ENCODE measurements at regions not wholly inside any gene's neighbourhood (a gene's known extent, or its start where the extent isn't known, plus 50 kb on each side); places are given as distances from the start of the nearest gene placed in this dataset.
"Not testable (repeated sequence)": the region's sequence is repeated elsewhere in the genome, so short reads cannot be mapped to it uniquely, and the experiment has no call there.

DNA sequence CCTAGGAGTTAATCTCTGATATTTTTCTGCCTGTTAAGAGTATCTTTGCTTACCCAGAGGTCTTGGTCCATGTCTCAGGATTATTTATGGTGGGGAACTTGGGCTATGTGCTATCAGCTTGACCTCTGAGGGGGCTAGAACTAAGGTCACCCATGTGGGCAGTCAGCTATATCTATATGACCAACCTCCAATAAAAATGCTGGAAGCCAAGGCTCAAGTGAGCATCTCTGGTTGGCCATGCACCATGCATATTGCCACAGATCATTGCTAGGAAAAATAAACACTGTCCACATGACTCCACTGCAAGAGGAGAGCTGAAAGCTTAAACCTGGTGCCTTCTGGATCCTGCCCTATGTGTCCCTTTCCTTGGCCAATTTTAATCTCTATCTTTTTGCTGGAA, 196.5 kb upstream of the SLC7A11 start:
- DNase-seq (ENCODE audit: low read depth): no peak

DNA sequence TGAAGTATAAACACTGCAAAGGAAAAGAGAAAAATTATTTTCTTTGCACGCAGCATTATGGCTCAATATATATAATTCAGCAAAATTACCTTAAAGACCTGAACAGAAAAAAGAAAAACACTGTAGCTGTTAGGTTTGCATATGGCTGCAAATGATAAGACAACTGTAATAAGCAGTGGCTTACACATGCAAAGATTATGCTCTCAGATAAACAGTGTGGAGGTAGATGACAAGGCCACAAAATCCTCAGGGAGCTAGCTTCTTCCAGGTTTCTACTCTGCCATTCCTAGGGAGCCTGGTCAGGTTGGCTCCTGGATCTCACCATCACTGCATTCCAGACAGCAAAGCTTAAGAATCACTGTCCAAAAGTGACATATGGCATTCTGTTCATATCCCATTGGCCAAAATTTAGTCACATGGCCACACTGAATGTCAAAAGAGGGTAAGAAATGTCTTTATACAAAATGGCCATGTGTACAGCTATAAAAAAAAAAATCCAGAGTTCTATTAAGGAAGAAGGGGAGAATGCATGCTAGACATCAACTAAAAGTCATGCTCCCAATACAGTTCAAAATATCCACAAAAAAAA, 195.2 kb upstream of the SLC7A11 start:
- no peak for DNase-seq (ENCODE audit: low read depth)

DNA sequence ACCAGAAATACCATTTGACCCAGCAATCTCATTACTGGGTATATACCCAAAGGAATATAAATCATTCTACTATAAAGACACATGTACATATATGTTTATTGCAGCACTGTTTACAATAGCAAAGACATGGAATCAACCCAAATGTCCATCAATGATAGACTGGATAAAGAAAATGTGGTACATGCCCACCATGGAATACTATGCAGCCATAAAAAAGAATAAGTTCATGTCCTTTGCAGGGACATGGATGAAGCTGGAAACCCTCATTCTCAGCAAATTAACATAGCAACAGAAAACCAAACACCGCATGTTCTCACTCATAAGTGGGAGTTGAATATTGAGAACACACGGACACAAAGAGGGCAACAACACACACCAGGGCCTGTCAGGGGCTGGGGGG, 193.6 kb upstream of the SLC7A11 start:
- not testable (repeated sequence) for DNase-seq (ENCODE audit: low read depth)

DNA sequence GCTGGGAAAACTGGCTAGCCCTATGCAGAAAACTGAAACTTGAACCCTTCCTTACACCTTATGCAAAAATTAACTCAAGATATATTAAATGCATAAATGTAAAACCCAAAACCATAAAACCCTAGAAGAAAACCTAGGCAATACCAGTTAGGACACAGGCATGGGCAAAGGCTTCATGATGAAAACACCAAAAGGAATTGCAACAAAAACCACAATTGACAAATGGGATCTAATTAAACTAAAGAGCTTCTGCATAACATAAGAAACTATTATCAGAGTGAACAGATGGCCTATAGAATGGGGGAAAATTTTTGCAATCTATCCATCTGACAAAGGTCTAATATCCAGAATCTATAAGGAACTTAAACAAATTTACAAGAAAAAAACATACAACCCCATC, 192.9 kb upstream of the SLC7A11 start:
- DNase-seq (ENCODE audit: low read depth): not testable (repeated sequence)

DNA sequence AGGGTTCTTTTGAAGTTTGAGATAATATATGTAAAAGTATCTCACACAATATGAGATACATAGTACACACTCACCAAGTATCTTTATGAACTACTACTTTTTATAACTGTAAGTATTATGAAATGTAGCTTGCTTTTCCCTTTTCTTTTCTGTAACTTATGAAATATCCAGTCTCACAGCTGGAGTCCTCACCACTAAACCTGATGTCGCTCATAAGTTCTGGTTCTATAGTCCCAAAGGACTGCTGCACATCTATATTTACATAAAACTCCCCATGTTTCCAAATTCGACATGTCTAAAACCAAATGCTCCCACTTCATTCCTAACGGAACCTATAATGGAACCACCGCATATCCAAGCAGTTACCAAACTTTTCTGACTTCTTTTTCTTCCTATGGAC, 186.5 kb upstream of the SLC7A11 start:
- DNase-seq (ENCODE audit: low read depth): no peak

DNA sequence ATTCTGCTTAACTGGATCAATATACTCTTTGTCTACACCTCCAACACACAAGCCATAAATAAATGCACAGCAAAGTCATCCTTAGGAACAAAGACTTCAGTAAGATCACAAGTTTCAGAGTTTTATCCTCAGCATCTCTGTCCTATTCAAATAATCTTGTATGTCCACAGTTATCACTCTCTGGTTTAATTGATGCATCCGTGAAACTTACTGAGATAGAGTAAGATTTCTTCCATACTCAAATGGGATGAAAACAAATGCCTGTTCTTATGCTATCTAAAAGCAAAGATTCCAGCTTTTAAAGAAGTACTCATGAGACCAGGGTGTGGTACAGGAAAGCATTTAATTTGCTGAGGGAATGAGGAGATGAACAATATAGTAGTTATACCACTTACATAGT, 184.6 kb upstream of the SLC7A11 start:
- DNase-seq (ENCODE audit: low read depth): no peak

DNA sequence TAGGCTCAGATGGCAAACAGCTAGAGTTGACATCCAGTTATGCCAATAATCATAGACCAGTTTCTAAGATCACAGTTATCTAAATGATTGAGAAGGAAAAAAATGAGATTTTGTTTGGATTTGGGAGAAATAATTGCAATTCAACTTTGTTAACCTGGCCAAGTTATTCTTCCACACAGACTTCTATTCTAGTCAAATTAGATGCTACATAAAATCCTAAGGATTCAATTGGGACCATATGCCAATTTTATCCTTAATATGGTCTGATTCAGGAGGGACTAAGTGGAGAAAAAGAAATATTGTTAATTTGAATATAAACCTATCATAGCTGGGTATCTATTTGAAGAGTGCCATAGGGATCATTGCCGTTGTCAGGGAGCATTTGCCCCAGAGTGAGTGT, 178.3 kb upstream of the SLC7A11 start:
- DNase-seq (ENCODE audit: low read depth): no peak

DNA sequence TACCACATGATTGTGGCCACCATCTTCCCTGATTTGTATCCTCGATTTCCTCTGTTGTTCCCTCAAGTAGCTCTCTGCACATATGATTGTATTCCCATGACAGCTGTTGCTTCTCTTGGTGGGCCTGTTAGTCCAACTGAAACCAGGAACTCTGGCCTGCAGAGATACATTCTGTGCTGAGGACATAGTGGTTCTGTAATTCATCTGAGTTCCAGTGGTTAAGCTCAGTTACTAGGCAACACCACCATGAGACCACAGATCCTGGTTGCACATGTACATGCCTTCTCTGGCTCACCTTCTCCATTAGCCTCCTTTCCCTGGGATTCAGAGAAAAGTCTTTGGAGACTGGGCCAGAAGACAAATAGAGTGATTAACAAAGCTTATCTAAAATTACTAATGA, 172.1 kb upstream of the SLC7A11 start:
- DNase-seq (ENCODE audit: low read depth): no peak

DNA sequence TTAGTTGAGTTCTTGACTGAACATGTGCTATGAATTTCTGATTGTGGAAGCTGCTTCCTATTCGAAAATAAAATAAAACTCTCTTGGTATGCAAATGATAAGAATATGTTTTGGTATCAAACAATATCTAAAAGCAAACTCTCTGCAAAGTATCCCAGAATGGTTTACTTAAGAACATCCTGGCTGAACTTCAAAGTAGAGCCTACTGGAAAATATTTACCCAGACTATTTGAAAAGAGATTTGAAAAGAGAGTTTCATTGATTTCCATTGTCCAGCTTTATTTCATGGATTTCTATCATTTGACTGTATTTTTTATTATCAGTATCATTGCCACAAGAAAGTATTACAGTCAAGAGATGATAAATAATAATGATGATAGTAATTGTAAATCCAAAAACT, 171.1 kb upstream of the SLC7A11 start:
- no peak for DNase-seq (ENCODE audit: low read depth)

DNA sequence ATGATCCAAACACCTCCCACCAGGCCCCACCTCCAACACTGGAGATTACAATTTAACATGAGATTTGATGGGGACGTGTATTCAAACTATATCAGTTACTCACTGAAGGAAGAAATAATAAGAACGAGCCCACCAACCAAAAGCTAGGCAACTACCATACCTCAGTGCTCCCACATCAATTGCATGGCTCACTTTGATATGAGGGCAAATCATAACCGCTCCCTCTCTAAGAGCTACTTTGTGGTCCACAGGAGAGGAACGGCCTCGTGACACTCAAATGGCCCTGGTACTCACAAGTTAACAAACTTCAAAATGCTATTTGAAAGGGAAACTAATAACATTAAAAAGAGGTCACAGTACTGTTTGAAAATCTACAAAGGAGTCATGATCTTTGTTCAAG, 170.7 kb upstream of the SLC7A11 start:
- DNase-seq (ENCODE audit: low read depth): no peak

DNA sequence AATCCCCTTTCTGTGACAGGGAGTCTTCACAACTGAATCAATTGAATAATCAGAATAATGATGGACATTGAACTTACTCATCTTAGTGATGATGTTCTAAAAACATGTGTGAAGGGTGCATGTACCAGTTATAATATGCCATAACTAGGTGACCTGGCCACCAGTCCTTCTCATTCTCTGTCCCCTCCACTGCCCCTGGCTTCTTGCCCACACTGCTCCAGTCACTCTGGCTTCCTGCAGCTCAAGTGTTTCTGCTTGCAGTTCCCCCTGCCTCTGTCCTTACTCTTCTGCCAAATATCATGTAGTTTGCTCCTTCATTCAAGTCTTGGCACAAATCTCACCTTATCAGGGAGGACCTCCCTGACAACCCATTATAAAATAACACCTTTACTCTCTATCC, 168.1 kb upstream of the SLC7A11 start:
- DNase-seq (ENCODE audit: low read depth): no peak

DNA sequence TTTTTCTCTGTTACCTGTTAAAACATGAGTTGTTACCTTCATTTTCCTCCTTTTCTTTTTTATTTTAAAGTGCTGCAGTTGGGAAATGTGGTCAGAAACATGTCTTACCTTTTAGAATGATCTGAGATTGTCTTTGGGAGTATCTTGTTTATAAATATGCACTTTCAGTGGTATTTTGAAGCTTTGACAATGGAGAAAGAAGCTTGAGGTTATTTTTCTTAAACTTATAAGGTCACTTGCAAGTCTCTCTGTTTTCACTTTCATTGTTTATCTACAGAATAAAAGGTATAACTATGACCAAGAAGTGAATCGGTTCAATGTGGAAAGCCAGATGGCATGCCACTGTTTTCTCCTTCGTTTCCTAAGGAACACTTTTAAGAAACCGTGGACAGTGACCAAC, 167.5 kb upstream of the SLC7A11 start:
- no peak for DNase-seq (ENCODE audit: low read depth)

DNA sequence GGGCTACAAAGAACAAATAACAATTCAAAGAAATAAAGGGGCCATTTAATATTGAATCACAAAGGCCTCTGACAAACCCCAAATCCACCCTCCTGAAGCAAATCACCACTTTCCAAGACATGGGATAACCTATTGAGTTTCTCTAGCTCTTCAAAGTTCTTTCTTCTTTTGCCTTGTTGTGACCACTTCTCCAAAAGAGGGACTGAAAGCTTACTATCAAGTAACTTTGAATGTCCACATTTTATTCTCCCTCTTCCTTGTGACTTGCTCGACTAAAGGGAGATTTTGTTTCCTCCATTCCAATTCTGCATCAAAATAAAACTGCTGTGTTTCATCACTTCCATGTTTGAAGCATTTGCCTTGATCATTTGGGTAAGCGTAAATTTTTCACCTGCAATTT, 166.6 kb upstream of the SLC7A11 start:
- no peak for DNase-seq (ENCODE audit: low read depth)

DNA sequence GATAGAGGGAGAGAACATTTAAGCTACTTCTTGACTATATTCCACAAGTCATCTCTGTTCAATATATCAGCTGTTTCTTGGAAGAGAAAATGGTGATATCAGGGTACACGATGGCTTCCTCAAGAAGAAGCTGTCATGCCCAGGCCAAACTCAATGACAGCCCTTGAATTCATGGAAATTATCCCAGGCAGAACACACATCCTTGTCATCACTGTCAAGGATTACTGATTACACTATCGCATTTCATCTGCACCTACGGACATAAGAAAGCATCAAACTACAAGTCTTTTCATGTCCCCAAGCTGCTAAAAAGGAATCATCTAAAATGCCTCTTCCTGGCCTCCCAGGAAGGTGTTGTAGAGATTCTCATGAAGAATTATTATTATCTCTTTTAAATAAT, 165.2 kb upstream of the SLC7A11 start:
- no peak for DNase-seq (ENCODE audit: low read depth)

DNA sequence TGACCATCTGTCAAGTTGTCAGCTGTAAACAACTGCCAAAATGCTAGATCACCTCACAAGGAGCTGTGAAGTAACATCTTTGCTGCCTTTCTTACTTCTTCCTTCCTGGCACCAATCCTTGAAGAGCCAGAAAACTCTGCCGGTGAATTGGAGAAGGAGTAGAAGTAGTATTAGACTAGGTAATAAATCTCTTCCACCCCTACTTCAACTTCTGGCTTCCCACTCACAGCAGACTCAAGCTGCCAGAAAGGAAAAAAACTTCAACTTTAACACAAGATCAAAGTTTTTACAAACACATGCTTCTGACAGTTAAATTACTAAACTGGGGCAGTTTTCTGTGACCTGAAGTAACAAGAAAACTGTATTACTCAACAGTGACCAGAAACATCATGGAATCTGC, 164.7 kb upstream of the SLC7A11 start:
- DNase-seq (ENCODE audit: low read depth): no peak

DNA sequence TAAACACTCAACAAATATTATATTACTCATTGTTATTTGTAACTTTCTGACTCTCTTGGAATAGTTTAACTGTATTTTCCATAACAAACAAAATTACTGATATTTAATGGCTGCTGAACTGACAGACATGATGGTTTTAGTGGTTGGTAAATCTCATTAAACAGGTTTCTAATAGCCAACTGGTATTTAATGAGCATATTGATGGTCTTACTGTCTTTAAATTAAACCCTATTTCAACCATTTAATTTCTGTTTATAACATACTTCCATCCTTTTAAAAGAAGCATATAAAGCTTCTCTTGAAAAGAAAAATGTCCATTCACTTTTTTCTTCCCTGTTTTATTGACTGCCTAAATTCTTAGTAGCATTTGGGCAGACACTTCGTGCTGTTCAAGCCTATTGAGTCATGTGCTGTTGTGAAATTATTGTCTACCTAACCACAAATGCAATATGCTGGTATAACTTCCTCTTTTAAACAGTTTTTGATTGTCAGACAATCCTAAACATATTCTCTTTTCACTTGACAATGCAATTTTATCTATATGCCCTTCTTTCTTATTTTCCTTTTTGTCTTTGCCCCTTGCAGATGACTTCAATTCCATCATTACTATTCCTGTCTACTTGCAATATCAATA, 163.9 kb upstream of the SLC7A11 start:
- DNase-seq (ENCODE audit: low read depth): no peak

DNA sequence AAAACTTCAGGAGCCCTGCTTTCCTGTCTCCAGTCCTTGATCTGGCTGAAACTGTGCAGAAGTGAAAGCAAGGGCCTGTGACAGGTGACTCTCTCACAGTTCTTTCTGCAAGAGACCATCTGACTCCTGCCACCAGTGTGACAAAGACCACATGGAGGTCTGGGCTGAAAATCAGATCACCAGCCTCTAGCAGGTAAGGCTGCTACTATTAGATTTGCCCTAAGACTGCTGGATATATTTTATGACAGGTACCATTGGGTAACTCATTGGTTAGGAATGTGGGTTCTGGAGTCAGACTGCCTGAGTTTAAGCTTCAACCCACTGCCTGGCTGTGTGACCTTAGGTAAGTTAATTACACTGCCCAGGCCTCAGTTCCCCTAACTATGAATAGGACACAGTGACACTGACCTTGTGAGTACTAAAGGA, 163.3 kb upstream of the SLC7A11 start:
- no peak for DNase-seq (ENCODE audit: low read depth)

DNA sequence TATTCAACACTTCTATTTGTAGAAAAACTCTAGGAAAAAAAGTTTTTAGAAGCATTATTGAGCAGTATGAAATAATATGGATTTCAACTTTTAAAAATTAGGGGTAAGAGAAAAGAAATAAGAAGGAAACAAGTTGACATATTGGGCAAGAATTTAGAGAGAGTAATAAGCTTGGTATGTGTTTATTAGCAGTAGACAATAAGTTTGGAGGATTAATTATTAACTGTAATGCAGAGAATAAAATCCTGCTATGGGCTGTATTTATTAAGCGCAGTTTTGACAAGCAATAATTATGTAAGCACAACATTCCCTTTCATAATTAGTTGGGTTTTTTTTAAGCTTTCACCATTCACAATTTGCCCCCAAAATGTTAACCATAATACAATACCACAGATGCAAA, 162.7 kb upstream of the SLC7A11 start:
- no peak for DNase-seq (ENCODE audit: low read depth)

DNA sequence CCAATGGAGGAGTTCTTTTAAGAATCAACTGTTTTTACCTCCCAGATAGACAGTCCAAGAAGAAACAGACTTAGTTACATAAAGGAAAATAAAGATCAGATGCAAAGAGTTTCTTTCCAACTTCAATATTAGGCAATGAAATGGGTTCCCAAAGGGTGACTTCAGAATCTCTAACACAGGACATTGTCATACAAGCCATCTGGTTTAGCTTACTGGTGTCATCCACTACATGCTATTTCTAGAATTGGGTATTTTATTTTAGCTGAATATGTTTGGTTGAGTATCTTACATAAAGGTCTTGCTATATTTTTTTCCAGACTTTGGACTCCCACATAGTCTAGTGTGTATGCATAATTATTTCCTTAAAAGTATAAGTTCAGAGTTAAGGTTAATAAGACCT, 162.1 kb upstream of the SLC7A11 start:
- no peak for DNase-seq (ENCODE audit: low read depth)

DNA sequence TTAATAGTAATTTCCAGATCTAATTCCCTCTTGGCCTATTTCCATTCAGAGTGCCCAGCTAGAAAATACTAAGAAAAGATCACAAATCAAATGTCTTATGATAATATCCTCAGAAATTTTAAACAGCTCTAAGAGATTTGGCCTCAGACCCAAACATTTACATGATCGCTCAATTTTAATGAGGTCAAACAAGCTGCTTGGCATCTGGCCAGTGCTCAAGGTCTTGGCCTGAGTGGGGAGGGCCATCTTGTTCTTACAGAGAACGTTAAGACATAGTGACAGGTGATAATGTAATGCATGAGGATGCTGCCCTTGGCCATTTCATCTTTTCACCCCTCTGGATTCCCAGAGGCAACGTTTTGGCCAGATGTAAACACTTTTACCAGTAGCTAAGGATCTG, 159.2 kb upstream of the SLC7A11 start:
- DNase-seq (ENCODE audit: low read depth): no peak

DNA sequence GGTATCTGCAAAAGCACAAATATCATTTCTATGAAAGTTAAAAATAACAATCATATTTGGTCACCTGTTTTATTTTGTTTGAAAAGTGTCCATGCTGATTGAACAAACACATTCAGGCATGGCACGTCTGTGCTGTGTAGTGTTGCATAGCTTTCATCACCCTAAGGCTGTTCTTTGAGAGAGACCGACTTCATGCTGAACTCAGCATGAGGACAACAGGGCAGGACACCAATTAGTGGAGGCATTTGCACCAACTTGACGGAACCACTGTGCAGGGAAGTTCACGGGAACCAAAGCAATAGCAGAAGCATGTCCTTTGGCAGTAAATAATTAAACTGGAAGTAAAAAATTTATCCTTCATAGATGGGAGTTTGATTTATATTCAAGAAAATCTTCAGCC, 158.4 kb upstream of the SLC7A11 start:
- DNase-seq (ENCODE audit: low read depth): no peak

DNA sequence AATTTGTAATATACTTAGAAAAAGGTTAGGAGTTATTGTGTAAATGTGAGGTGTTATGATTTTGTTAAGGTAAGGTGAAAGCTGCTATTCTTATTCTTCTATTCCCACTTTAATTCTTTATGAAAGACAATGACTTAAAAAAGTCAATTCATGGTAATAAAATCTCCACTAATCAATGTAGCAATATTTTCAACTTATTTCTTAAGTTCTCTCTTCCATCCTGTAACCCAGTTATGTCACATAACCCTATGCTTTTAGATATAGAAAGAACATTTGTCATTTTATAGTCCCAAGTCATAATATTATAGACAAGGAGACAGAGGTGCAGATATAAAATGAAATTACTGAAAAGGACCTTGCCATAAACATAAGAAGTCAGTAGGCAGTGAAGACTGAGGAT, 157.9 kb upstream of the SLC7A11 start:
- no peak for DNase-seq (ENCODE audit: low read depth)

DNA sequence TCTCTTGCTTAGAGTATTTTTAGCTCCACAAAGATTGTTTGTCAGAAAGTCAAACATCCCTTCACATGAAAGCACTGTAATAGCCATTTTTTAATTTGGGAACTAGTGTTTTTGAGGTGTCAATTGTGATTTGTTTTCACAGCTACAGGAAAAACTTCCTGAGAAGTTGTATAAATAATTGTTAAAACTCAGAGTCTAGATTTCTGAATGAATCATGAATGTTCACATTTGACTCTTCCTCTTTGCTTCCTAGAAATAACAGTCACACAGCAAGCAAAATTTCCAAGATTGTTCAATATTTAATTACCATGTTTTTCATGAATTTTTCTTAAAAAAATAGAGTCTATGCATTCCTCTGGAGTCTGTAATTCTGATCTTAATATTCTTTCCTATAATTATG, 156.9 kb upstream of the SLC7A11 start:
- no peak for DNase-seq (ENCODE audit: low read depth)

DNA sequence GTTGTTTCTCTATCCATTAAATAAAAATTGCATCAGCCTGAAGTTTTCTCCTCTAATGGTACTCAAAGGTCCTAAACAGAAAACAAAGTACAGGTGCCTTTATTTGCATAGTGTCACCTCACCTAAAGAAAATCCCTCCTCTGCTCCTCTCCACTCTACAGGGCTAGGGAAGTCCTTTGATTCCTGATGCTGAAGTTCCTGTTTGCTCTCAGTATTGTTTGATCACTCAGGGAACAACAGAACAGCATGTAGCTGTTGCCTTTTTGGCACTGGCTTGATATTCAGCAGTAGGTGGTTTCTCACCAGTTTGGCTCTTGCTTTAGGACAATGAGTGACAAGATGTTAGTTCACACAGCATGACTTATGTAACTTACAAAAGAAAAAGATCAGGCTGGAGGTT, 156.2 kb upstream of the SLC7A11 start:
- DNase-seq (ENCODE audit: low read depth): no peak

All from activated T-cell treated with anti-CD3 and anti-CD28 coated beads for 24 hours (primary cell).